ENCODE measurements at regions not wholly inside any gene's neighbourhood (a gene's known extent, or its start where the extent isn't known, plus 50 kb on each side); places are given as distances from the start of the nearest gene placed in this dataset.

GRCh38 chr20:24842918-24843715 is 106.0 kb upstream of the CST7 start (continued):
- TF ChIP-seq NEUROD1 (IDR thresholded peaks at IDR 0.05; ENCODE audit: borderline replicate concordance, low read depth, low read length, partially characterized antibody), result no peak
- no peak for TF ChIP-seq ZNF778 (CRISPR knock-in tag; IDR thresholded peaks at IDR 0.05)
- no peak for TF ChIP-seq MYNN (IDR thresholded peaks at IDR 0.05)
- no peak for TF ChIP-seq MYNN (CRISPR knock-in tag; IDR thresholded peaks at IDR 0.05)
- TF ChIP-seq FOXK2 (conservative IDR thresholded peaks at IDR 0.05 in 1 of 2, IDR thresholded peaks at IDR 0.05 in 1 of 2; ENCODE audit: low read depth in 2 of 2), result 0 out of 4 replicates have a peak, but pooled peaks of 1 of the 2 experiments have one; percentile 22
- TF ChIP-seq SMAD1 (IDR thresholded peaks at IDR 0.05; ENCODE audit: low read depth, low read length, partially characterized antibody), result no peak
- TF ChIP-seq FOXJ3 (CRISPR knock-in tag; IDR thresholded peaks at IDR 0.05), result no peak
- TF ChIP-seq RHOXF2B (CRISPR knock-in tag; conservative IDR thresholded peaks at IDR 0.05), result no peak

DNA sequence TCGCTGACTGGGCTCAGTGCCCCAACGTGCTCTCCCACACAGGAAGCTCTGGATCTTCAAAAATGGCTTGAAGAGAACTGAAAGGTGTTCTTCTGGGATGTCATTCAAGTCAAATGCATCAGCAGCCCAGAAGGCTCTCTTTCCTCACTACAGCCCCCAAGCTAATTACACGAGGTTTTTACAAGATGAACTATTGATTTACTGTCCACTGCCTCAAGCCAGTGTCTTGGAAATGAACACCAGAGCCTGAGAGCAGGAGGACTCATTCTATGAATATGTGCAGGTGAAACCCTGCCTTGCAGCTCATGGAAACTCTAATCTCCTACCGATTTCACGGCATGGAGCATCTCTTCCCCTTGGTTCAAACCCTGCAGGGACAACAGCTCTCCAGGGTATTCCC is 98.9 kb upstream of the CST7 start:
- 0% methylated on average over 5 of the region's 5 CpGs for WGBS (ENCODE audit: insufficient coverage, low coverage, missing lambda C conversion rate)
- H3K9ac ChIP-seq (ENCODE audit: insufficient read depth in 1 of 2, low read depth in 2 of 2, low read length in 2 of 2), result no peak overlapping the region
- no peak overlapping the region for H3K4me2 ChIP-seq (ENCODE audit: insufficient read depth, low read length)
- no peaks in the 10 kb centered on the region for H3K4me1 ChIP-seq (replicated peaks in 1 of 2; ENCODE audit: control insufficient read depth in 2 of 2, insufficient read depth in 2 of 2, low read length in 2 of 2)
- no peak for ATAC-seq
- no peaks in the 10 kb centered on the region for H4K20me1 ChIP-seq (replicated peaks; ENCODE audit: control insufficient read depth, insufficient read depth, low read length)
- H3K4me3 ChIP-seq, result no peak overlapping the region
- DNase-seq (ENCODE audit: extremely low read depth in 1 of 4, low spot score in 3 of 4), result no peak
- H3K9me3 ChIP-seq (replicated peaks; ENCODE audit: control insufficient read depth, insufficient read depth, low read depth, low read length), result no peaks in the 10 kb centered on the region
- H3K27ac ChIP-seq (ENCODE audit: extremely low read depth, low read depth, low read length), result no peak overlapping the region
- no peaks in the 10 kb centered on the region for H3K27me3 ChIP-seq (ENCODE audit: control insufficient read depth in 2 of 2, insufficient read depth in 2 of 2, low read length in 2 of 2)
- no TSS peak for BruUV-seq (replicated peaks)
- ChIA-PET POLR2A (no interaction called here), CTCF (ENCODE audit: low intra/inter-chr PET ratio) (no interaction called here)
- in situ Hi-C loops (cut with MboI), result no loop called here
- H3K79me2 ChIP-seq (ENCODE audit: control insufficient read depth, insufficient read depth, low read length), result no peaks in the 10 kb centered on the region
- FAIRE-seq, result no peak
- TF ChIP-seq LARP7 (IDR thresholded peaks at IDR 0.05) (no peak), BRD9 (IDR thresholded peaks at IDR 0.05; ENCODE audit: low read depth, partially characterized antibody) (no peak), RFX5 (IDR thresholded peaks at IDR 0.05; ENCODE audit: low read depth, low read length) (no peak), POLR2AphosphoS5 (IDR thresholded peaks at IDR 0.05; ENCODE audit: control insufficient read depth, insufficient read depth, low read depth, low read length) (no peak), GTF2A2 (tag; IDR thresholded peaks at IDR 0.05) (no peak), HDAC2 (IDR thresholded peaks at IDR 0.05) (no peak), KLF10 (CRISPR knock-in tag; IDR thresholded peaks at IDR 0.05) (no peak), ATF1 (CRISPR knock-in tag; IDR thresholded peaks at IDR 0.05) (no peak), ATF1 (tag; IDR thresholded peaks at IDR 0.05) (no peak), ZNF41 (CRISPR knock-in tag; conservative IDR thresholded peaks at IDR 0.05) (no peak), EGR1 (conservative IDR thresholded peaks at IDR 0.05) (no peak), ADNP (tag; IDR thresholded peaks at IDR 0.05) (no peak), ETV1 (tag; conservative IDR thresholded peaks at IDR 0.05; ENCODE audit: low read depth) (no peak), HLTF (IDR thresholded peaks at IDR 0.05) (no peak), MYNN (IDR thresholded peaks at IDR 0.05) (no peak), MYNN (CRISPR knock-in tag; IDR thresholded peaks at IDR 0.05) (no peak)
- TF ChIP-seq, protein P1, sequence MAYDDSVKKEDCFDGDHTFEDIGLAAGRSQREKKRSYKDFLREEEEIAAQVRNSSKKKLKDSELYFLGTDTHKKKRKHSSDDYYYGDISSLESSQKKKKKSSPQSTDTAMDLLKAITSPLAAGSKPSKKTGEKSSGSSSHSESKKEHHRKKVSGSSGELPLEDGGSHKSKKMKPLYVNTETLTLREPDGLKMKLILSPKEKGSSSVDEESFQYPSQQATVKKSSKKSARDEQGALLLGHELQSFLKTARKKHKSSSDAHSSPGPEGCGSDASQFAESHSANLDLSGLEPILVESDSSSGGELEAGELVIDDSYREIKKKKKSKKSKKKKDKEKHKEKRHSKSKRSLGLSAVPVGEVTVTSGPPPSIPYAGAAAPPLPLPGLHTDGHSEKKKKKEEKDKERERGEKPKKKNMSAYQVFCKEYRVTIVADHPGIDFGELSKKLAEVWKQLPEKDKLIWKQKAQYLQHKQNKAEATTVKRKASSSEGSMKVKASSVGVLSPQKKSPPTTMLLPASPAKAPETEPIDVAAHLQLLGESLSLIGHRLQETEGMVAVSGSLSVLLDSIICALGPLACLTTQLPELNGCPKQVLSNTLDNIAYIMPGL (CRISPR knock-in tag; IDR thresholded peaks at IDR 0.05), result no peak
- H3K9me1 ChIP-seq (ENCODE audit: control insufficient read depth, insufficient read depth, low read length), result no peaks in the 10 kb centered on the region
- H2AFZ ChIP-seq (ENCODE audit: low read depth, low read length), result no peak overlapping the region
- H3K36me3 ChIP-seq (ENCODE audit: control insufficient read depth, insufficient read depth, low read length), result no peaks in the 10 kb centered on the region
- intact Hi-C loops (cut with micrococcal nuclease), result no loop called here
